H1 (cell line): ENCODE measurements at regions not wholly inside any gene's neighbourhood (a gene's known extent, or its start where the extent isn't known, plus 50 kb on each side); places are given as distances from the start of the nearest gene placed in this dataset.

Source experiments
- CTBP2 ChIP-seq: IDR thresholded peaks from 2 replicates; pipeline ENCODE4 v1.7.0; 2011; ENCODE audit warnings: borderline replicate concordance, mild to moderate bottlenecking, moderate library complexity, mixed read lengths, low read length; ENCODE audit not compliant: insufficient read depth, insufficient read length

GRCh38 chr12:19608039-19608438, 168.7 kb downstream of the AEBP2 start (continued):
- TF ChIP-seq CTBP2, result no peak
